ENCODE measurements at regions not wholly inside any gene's neighbourhood (a gene's known extent, or its start where the extent isn't known, plus 50 kb on each side); places are given as distances from the start of the nearest gene placed in this dataset.

GRCh38 chr2:13255485-13255884, 538.7 kb downstream of the TRIB2 start:
- TF ChIP-seq CTCF (conservative IDR thresholded peaks at IDR 0.05 in 1 of 2, IDR thresholded peaks at IDR 0.05 in 1 of 2; ENCODE audit: low read depth in 1 of 2, low read length in 2 of 2) = no peak
- TF ChIP-seq EZH2 (IDR thresholded peaks at IDR 0.05; ENCODE audit: low read length, missing control alignments) = no peak
